Natural killer cell (primary cell): ENCODE measurements at regions not wholly inside any gene's neighbourhood (a gene's known extent, or its start where the extent isn't known, plus 50 kb on each side); places are given as distances from the start of the nearest gene placed in this dataset.

Experiments
- ATAC-seq, 3 donors: fragments of 150-1000 bp in 2 of 3; fragments of 200-7000 bp in 1 of 3; cut with Tn5 transposase; 1 replicate in 1 of 3; 2 replicates in 2 of 3; pipeline ENCODE4 v1.10.0; 2021; ENCODE audit warnings: mild to moderate bottlenecking in 2 of 3, moderate library complexity in 2 of 3
- DNase-seq, 2 donors: peaks; one replicate each; pipeline versions ENCODE4 v3.0.0 to v3.0.0-alpha.2; 2013 to 2021; ENCODE audit warnings: mixed read lengths in 1 of 2
- H3K27ac ChIP-seq: one replicate; pipeline ENCODE4 v1.5.1; 2013; ENCODE audit warnings: mild to moderate bottlenecking, low read length
- H3K27me3 ChIP-seq: one replicate; pipeline ENCODE4 v1.6.1; 2013; ENCODE audit warnings: low read length; ENCODE audit not compliant: control insufficient read depth, insufficient read depth
- H3K36me3 ChIP-seq: one replicate; pipeline ENCODE4 v1.6.1; 2013; ENCODE audit warnings: low read length; ENCODE audit not compliant: control insufficient read depth, insufficient read depth
- H3K4me1 ChIP-seq: one replicate; pipeline ENCODE4 v1.6.1; 2013; ENCODE audit warnings: low read length; ENCODE audit not compliant: control insufficient read depth, insufficient read depth
- H3K4me3 ChIP-seq: one replicate; pipeline ENCODE4 v1.5.1; 2013; ENCODE audit warnings: low read length
- H3K9me3 ChIP-seq: one replicate; pipeline ENCODE4 v1.6.1; 2013; ENCODE audit warnings: low read length; ENCODE audit not compliant: control insufficient read depth, insufficient read depth
- H3K27ac Mint-ChIP-seq, 2 donors: one replicate each; pipeline ENCODE4 v1.8.0; 2022; ENCODE audit warnings: mild to moderate bottlenecking in 2 of 2, mixed read lengths in 2 of 2, moderate library complexity in 1 of 2
- H3K27me3 Mint-ChIP-seq, 2 donors: one replicate each; pipeline ENCODE4 v1.8.0; 2022; ENCODE audit warnings: low read depth in 2 of 2, mixed read lengths in 2 of 2
- H3K36me3 Mint-ChIP-seq: one replicate; pipeline ENCODE4 v1.8.0; 2022; ENCODE audit warnings: mixed read lengths
- H3K4me1 Mint-ChIP-seq, 2 donors: one replicate each; pipeline ENCODE4 v1.8.0; 2022; ENCODE audit warnings: mixed read lengths in 2 of 2
- H3K4me3 Mint-ChIP-seq: one replicate; pipeline ENCODE4 v1.8.0; 2022; ENCODE audit warnings: mild to moderate bottlenecking, moderate library complexity, mixed read lengths
- H3K9me3 Mint-ChIP-seq, 2 donors: one replicate each; pipeline ENCODE4 v1.8.0; 2022; ENCODE audit warnings: mixed read lengths in 2 of 2
- WGBS: methylation state at CpG from one replicate; pipeline ENCODE4 v1.1.7; 2013; ENCODE audit warnings: missing lambda C conversion rate; ENCODE audit not compliant: insufficient coverage; 5-methylcytosine and 5-hydroxymethylcytosine counted together
- intact Hi-C: fragments of 100-400 bp; cut with micrococcal nuclease; formaldehyde crosslinking; loops from one replicate; pipeline ENCODE4 v1.14.2; 2022
- TF ChIP-seq, protein P1 (sequence below): fragments of 200-600 bp; IDR thresholded peaks from one replicate; pipeline ENCODE4 v1.8.0; 2022; ENCODE audit warnings: antibody characterized with exemption

DNA sequence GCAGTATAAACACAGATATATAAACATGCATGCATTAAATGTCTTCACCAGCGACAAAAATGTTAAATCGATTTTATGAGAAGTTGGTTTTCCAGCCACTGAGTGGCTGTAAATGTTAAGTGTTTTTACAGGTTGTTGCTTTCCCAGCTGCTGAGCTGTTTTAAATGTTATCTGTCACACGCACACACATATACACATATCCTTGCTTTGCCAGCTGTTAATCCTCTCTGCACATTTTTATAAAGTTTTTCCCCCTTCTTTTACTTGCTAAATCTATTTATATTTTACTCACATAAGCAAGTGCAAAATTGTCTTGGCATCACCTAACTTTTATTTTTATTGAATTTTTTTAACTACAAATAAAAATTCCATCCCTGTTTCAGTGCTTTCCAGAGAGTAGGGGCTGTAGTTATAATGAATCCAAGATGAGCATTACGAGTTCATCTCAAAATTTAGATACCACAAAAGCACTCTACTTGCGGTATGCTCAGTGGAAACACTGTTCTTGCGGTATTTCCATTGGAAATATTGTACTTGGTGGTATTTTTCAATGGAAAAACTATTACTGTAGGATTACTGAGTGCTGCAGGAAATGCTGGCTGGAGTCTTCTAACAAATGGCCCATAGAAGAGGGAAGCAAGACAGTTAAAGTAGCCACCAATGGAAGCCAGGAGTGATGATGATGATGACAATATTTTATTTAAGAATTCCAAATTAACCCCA lies 124.9 kb upstream of the KCNJ16 start:
- H3K4me1 Mint-ChIP-seq = no peaks in the 10 kb centered on the region
- intact Hi-C loops = no loop called here
- Histone ChIP-seq H3K36me3 (no peaks in the 10 kb centered on the region), H3K27ac (no peak overlapping the region), H3K4me3 (no peak overlapping the region), H3K9me3 (no peaks in the 10 kb centered on the region), H3K27me3 (no peaks in the 10 kb centered on the region), H3K4me1 (no peaks in the 10 kb centered on the region)
- H3K9me3 Mint-ChIP-seq = peaks cover 2 to 7% of the 10 kb centered on the region in 2 donors
- H3K4me3 Mint-ChIP-seq = no peak overlapping the region
- no peaks in the 10 kb centered on the region for H3K27me3 Mint-ChIP-seq
- H3K36me3 Mint-ChIP-seq = no peaks in the 10 kb centered on the region
- ATAC-seq (no peak), DNase-seq (no peak)
- 96% methylated on average over 4 of the region's 6 CpGs for WGBS
- TF ChIP-seq, protein P1, sequence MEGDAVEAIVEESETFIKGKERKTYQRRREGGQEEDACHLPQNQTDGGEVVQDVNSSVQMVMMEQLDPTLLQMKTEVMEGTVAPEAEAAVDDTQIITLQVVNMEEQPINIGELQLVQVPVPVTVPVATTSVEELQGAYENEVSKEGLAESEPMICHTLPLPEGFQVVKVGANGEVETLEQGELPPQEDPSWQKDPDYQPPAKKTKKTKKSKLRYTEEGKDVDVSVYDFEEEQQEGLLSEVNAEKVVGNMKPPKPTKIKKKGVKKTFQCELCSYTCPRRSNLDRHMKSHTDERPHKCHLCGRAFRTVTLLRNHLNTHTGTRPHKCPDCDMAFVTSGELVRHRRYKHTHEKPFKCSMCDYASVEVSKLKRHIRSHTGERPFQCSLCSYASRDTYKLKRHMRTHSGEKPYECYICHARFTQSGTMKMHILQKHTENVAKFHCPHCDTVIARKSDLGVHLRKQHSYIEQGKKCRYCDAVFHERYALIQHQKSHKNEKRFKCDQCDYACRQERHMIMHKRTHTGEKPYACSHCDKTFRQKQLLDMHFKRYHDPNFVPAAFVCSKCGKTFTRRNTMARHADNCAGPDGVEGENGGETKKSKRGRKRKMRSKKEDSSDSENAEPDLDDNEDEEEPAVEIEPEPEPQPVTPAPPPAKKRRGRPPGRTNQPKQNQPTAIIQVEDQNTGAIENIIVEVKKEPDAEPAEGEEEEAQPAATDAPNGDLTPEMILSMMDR = no peak
- no peak overlapping the region for H3K27ac Mint-ChIP-seq

DNA sequence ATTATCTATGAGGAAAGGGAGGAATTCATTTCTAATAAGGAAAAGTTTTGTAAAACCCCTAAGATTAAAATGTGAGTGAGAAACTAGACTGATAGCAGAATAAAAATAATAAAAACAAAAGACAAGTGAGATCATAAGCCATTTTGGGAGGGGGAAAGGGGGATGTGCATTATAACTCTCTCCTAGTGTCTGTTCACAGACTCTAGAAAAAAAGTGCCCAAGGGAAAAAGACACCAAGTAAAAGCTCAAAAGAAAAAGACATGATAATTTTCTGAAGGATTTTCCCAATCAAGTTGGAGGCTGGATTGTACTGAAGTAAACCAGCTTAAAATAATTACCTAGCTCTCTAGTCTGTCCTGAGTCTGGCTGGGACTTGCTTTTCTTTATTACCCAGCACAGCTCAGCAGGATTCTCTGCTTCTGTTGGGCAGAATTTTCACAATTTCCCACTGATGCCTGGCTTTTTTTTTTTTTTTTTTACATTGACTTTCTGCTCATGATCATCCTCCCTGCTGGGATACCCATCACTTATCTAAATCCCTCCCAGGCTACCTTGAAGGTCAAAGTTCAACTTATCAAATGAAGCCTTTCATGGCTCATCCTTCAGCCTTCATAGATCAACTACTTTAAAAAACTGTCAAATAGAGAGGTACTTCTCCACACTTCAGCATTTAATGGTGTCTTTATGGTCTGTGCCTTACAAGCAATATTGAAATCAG lies 124.2 kb upstream of the KCNJ16 start:
- no peak for DNase-seq
- Mint-ChIP-seq H3K4me1 (no peaks in the 10 kb centered on the region), H3K27me3 (no peaks in the 10 kb centered on the region), H3K36me3 (no peaks in the 10 kb centered on the region), H3K27ac (no peak overlapping the region), H3K4me3 (no peak overlapping the region), H3K9me3 (peaks cover 2 to 7% of the 10 kb centered on the region in 2 donors)
- TF ChIP-seq, protein P1 = no peak
- Histone ChIP-seq H3K27ac (no peak overlapping the region), H3K27me3 (no peaks in the 10 kb centered on the region), H3K9me3 (no peaks in the 10 kb centered on the region), H3K4me3 (no peak overlapping the region), H3K36me3 (no peaks in the 10 kb centered on the region), H3K4me1 (no peaks in the 10 kb centered on the region)
- intact Hi-C loops = no loop called here
- ATAC-seq = no peak

DNA sequence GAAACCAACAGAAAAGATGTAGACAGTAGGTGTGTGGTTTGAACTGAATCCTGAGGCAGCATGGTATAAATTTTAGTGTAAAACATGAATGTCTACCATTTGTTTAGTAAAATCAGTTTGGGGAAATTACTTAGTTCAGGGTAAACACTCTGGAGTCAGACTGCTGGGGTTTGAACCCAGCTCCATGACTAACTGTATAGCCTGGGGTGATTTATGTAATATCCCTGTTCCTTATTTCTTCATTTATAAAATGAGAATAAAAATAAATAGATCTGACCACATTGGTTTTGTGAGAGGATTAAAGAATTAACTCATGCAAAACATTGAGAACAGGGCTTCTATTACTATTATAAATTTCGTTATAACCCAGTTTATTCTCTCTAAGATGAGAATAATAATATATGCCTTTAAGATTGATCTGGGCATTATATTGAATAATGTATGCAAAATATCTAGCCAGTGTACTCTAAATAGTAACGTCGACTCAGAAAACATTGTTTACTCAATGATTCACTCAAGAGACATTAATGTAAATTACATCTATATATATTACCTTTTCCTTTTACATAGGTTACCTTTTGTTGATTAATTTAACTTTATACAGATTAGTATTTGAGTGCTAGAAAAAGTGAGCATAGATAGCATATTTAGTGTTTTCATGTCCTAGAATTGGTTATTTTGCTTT lies 120.6 kb upstream of the KCNJ16 start:
- peaks cover 7 to 11% of the 10 kb centered on the region in 2 donors for H3K9me3 Mint-ChIP-seq
- no peaks in the 10 kb centered on the region for H3K4me1 Mint-ChIP-seq
- Histone ChIP-seq H3K9me3 (no peaks in the 10 kb centered on the region), H3K4me1 (no peaks in the 10 kb centered on the region), H3K36me3 (no peaks in the 10 kb centered on the region), H3K27ac (no peak overlapping the region), H3K27me3 (no peaks in the 10 kb centered on the region), H3K4me3 (no peak overlapping the region)
- WGBS = no CpG with 5 or more reads among the region's 3 CpGs
- H3K27me3 Mint-ChIP-seq = no peaks in the 10 kb centered on the region
- ATAC-seq (no peak), DNase-seq (no peak)
- no peak overlapping the region for H3K27ac Mint-ChIP-seq
- TF ChIP-seq, protein P1 = no peak
- H3K36me3 Mint-ChIP-seq = no peaks in the 10 kb centered on the region
- H3K4me3 Mint-ChIP-seq = no peak overlapping the region
- intact Hi-C loops = no loop called here
